Gastrocnemius medialis (tissue), 4 donors: ENCODE measurements at regions not wholly inside any gene's neighbourhood (a gene's known extent, or its start where the extent isn't known, plus 50 kb on each side); places are given as distances from the start of the nearest gene placed in this dataset.

Experiments used
- ATAC-seq, 2 donors: fragments of 150-250 bp; one replicate each; pipeline ENCODE4 v1.9.1; 2016
- DNase-seq, 2 donors: peaks; one replicate each; pipeline ENCODE4 v3.0.0-alpha.2; 2019
- H3K27ac ChIP-seq, 4 donors: fragments of 200-600 bp; sonication (generic); 1 replicate in 1 of 4; 2 replicates in 3 of 4; pipeline ENCODE4 v1.5.1; 2016 to 2018; ENCODE audit warnings: mild to moderate bottlenecking in 2 of 4, moderate library complexity in 1 of 4
- H3K27me3 ChIP-seq, 3 donors: fragments of 200-600 bp; sonication (generic) in 2 of 3; 1 replicate in 1 of 3; 2 replicates in 2 of 3; pipeline versions ENCODE4 v1.5.1 to v1.6.0; 2016 to 2019; ENCODE audit warnings: mild to moderate bottlenecking in 1 of 3, moderate library complexity in 1 of 3
- H3K36me3 ChIP-seq, 2 donors: fragments of 200-600 bp; sonication (generic) in 1 of 2; one replicate each; pipeline ENCODE4 v1.5.1; 2017 to 2018
- H3K4me1 ChIP-seq, 2 donors: fragments of 200-600 bp; sonication (generic) in 1 of 2; one replicate each; pipeline ENCODE4 v1.5.1; 2016 to 2017; ENCODE audit warnings: mild to moderate bottlenecking in 2 of 2
- H3K4me3 ChIP-seq, 4 donors: fragments of 200-600 bp; sonication (generic) in 3 of 4; 1 replicate in 1 of 4; 2 replicates in 3 of 4; pipeline ENCODE4 v1.5.1; 2016 to 2019; ENCODE audit warnings: mild to moderate bottlenecking in 2 of 4
- H3K9me3 ChIP-seq, 3 donors: fragments of 200-600 bp; sonication (generic) in 2 of 3; 1 replicate in 1 of 3; 2 replicates in 2 of 3; pipeline ENCODE4 v1.5.1; 2016 to 2019
- CTCF ChIP-seq, 5 experiments: fragments of 450-650 bp in 3 of 5; fragments of 200-600 bp in 2 of 5; sonication (generic) in 2 of 5; IDR thresholded peaks in 4 of 5; conservative IDR thresholded peaks in 1 of 5; 1 replicate in 4 of 5; 2 replicates in 1 of 5; pipeline ENCODE4 v1.5.1; 2016 to 2019; ENCODE audit warnings: antibody characterized with exemption in 5 of 5, mild to moderate bottlenecking in 3 of 5, moderate library complexity in 3 of 5
- POLR2A ChIP-seq, 2 donors: fragments of 450-650 bp; IDR thresholded peaks; one replicate each; pipeline ENCODE4 v1.6.1; 2017; ENCODE audit warnings: antibody characterized with exemption in 2 of 2, mild to moderate bottlenecking in 2 of 2, moderate library complexity in 2 of 2
- in situ Hi-C, 4 donors: fragments of 200-750 bp; cut with MboI; loops; one replicate each; pipeline versions ENCODE4 v1.15.0 to v1.8.0; 2017; ENCODE audit warnings: low sequenced_read_pairs in 4 of 4
- intact Hi-C: fragments of 100-400 bp; cut with DNase I; formaldehyde crosslinking; loops from one replicate; pipeline ENCODE4 v1.15.1; 2023; ENCODE audit warnings: low total_unique reads

- no peaks in the 10 kb centered on the region for H3K36me3 ChIP-seq
- no peak for DNase-seq
- no peak overlapping the region for H3K4me3 ChIP-seq
- in situ Hi-C loops: no loop called here
- intact Hi-C loops: no loop called here
- no peaks in the 10 kb centered on the region for H3K9me3 ChIP-seq
- no peak for TF ChIP-seq CTCF (IDR thresholded peaks at IDR 0.05 in 4 of 5, conservative IDR thresholded peaks at IDR 0.05 in 1 of 5)
- no peak for TF ChIP-seq POLR2A (IDR thresholded peaks at IDR 0.05)
- no peaks in the 10 kb centered on the region for H3K4me1 ChIP-seq
- ATAC-seq: no peak
- H3K27me3 ChIP-seq: no peaks in the 10 kb centered on the region
- H3K27ac ChIP-seq: no peak overlapping the region
Observed at GRCh38 chr6:169999367-169999766, 247.9 kb downstream of the ERMARD start.

GRCh38 chr6:169998457-169998856 is 247.0 kb downstream of the ERMARD start:
- Histone ChIP-seq H3K27ac (no peak overlapping the region), H3K36me3 (no peaks in the 10 kb centered on the region), H3K9me3 (no peaks in the 10 kb centered on the region), H3K4me3 (no peak overlapping the region), H3K27me3 (no peaks in the 10 kb centered on the region), H3K4me1 (no peaks in the 10 kb centered on the region)
- intact Hi-C loops: no loop called here
- TF ChIP-seq CTCF (IDR thresholded peaks at IDR 0.05 in 4 of 5, conservative IDR thresholded peaks at IDR 0.05 in 1 of 5) (no peak), POLR2A (IDR thresholded peaks at IDR 0.05) (no peak)
- ATAC-seq (no peak), DNase-seq (no peak)
- in situ Hi-C loops: no loop called here

- no peaks in the 10 kb centered on the region for H3K4me1 ChIP-seq
- no peaks in the 10 kb centered on the region for H3K27me3 ChIP-seq
- H3K4me3 ChIP-seq: no peak overlapping the region
- intact Hi-C loops: no loop called here
- DNase-seq (no peak), ATAC-seq (no peak)
- H3K27ac ChIP-seq: no peak overlapping the region
- H3K36me3 ChIP-seq: no peaks in the 10 kb centered on the region
- H3K9me3 ChIP-seq: no peaks in the 10 kb centered on the region
- in situ Hi-C loops: no loop called here
- no peak for TF ChIP-seq CTCF (IDR thresholded peaks at IDR 0.05 in 4 of 5, conservative IDR thresholded peaks at IDR 0.05 in 1 of 5)
- no peak for TF ChIP-seq POLR2A (IDR thresholded peaks at IDR 0.05)
Observed at GRCh38 chr6:169997930-169998218, 246.5 kb downstream of the ERMARD start.

- Histone ChIP-seq H3K4me3 (no peak overlapping the region), H3K27me3 (no peaks in the 10 kb centered on the region), H3K4me1 (no peaks in the 10 kb centered on the region), H3K9me3 (no peaks in the 10 kb centered on the region), H3K36me3 (no peaks in the 10 kb centered on the region), H3K27ac (no peak overlapping the region)
- DNase-seq (no peak), ATAC-seq (no peak)
- TF ChIP-seq POLR2A (IDR thresholded peaks at IDR 0.05) (no peak), CTCF (IDR thresholded peaks at IDR 0.05 in 4 of 5, conservative IDR thresholded peaks at IDR 0.05 in 1 of 5) (no peak)
- in situ Hi-C loops (no loop called here), intact Hi-C loops (no loop called here)
Observed at GRCh38 chr6:169997187-169997929, 245.9 kb downstream of the ERMARD start.
